ENCODE measurements at regions not wholly inside any gene's neighbourhood (a gene's known extent, or its start where the extent isn't known, plus 50 kb on each side); places are given as distances from the start of the nearest gene placed in this dataset.

- DNase-seq (peak; percentile 76 to 96), FAIRE-seq (no peak)
- peaks cover 0 to 4% (median 3%) of the 10 kb centered on the region in 3 donors for H3K27me3 ChIP-seq (ENCODE audit: control insufficient read depth in 3 of 3, insufficient read depth in 3 of 3, low read length in 3 of 3)
- no peak overlapping the region for H3K4me3 ChIP-seq (ENCODE audit: low read depth in 1 of 3, low read length in 3 of 3)
- no peaks in the 10 kb centered on the region for H3K9me3 ChIP-seq (ENCODE audit: control insufficient read depth in 2 of 2, insufficient read depth in 1 of 2, low read depth in 1 of 2, low read length in 1 of 2)
- H3K27ac ChIP-seq (ENCODE audit: low read depth in 1 of 3, low read length in 2 of 3): peak overlapping the region; percentile 67 to 95 (median 85)
- peaks cover 0 to 18% (median 6%) of the 10 kb centered on the region in 3 donors for H3K4me1 ChIP-seq (ENCODE audit: control insufficient read depth in 3 of 3, insufficient read depth in 2 of 3, low read depth in 1 of 3, low read length in 2 of 3)
- WGBS, 3 donors: 7 to 31% (median 16%) methylated on average over 11 of the region's 11 CpGs
- no peaks in the 10 kb centered on the region for H3K36me3 ChIP-seq (ENCODE audit: control insufficient read depth in 3 of 3, insufficient read depth in 2 of 3, low read depth in 1 of 3, low read length in 3 of 3)
These were observed 113.0 kb downstream of the TEX26 start for GRCh38 chr13:31045286-31046081.

GRCh38 chr13:31044364-31045285, 112.2 kb downstream of the TEX26 start:
- H3K36me3 ChIP-seq (ENCODE audit: control insufficient read depth in 3 of 3, insufficient read depth in 2 of 3, low read depth in 1 of 3, low read length in 3 of 3): no peaks in the 10 kb centered on the region
- FAIRE-seq: no peak
- WGBS, 3 donors: 10 to 23% (median 12%) methylated on average over 18 of the region's 18 CpGs
- no peaks in the 10 kb centered on the region for H3K9me3 ChIP-seq (ENCODE audit: control insufficient read depth in 2 of 2, insufficient read depth in 1 of 2, low read depth in 1 of 2, low read length in 1 of 2)
- H3K4me1 ChIP-seq (ENCODE audit: control insufficient read depth in 3 of 3, insufficient read depth in 2 of 3, low read depth in 1 of 3, low read length in 2 of 3): peaks cover 0 to 18% (median 6%) of the 10 kb centered on the region in 3 donors
- DNase-seq: peak; percentile 84 to 87
- H3K4me3 ChIP-seq (ENCODE audit: low read depth in 1 of 3, low read length in 3 of 3): no peak overlapping the region
- peaks cover 0 to 4% (median 3%) of the 10 kb centered on the region in 3 donors for H3K27me3 ChIP-seq (ENCODE audit: control insufficient read depth in 3 of 3, insufficient read depth in 3 of 3, low read length in 3 of 3)
- H3K27ac ChIP-seq (ENCODE audit: low read depth in 1 of 3, low read length in 2 of 3): peak overlapping the region; percentile 67 to 95 (median 85)

- H3K27me3 ChIP-seq (ENCODE audit: control insufficient read depth in 3 of 3, insufficient read depth in 3 of 3, low read length in 3 of 3): peaks cover 0 to 4% (median 3%) of the 10 kb centered on the region in 3 donors
- no peak for FAIRE-seq
- H3K36me3 ChIP-seq (ENCODE audit: control insufficient read depth in 3 of 3, insufficient read depth in 2 of 3, low read depth in 1 of 3, low read length in 3 of 3): no peaks in the 10 kb centered on the region
- H3K9me3 ChIP-seq (ENCODE audit: control insufficient read depth in 2 of 2, insufficient read depth in 1 of 2, low read depth in 1 of 2, low read length in 1 of 2): no peaks in the 10 kb centered on the region
- WGBS, 3 donors: 49 to 70% (median 56%) methylated on average over 16 of the region's 16 CpGs
- H3K27ac ChIP-seq (ENCODE audit: low read depth in 1 of 3, low read length in 2 of 3): no peak overlapping the region
- no peak overlapping the region for H3K4me3 ChIP-seq (ENCODE audit: low read depth in 1 of 3, low read length in 3 of 3)
- peaks cover 0 to 18% (median 6%) of the 10 kb centered on the region in 3 donors for H3K4me1 ChIP-seq (ENCODE audit: control insufficient read depth in 3 of 3, insufficient read depth in 2 of 3, low read depth in 1 of 3, low read length in 2 of 3)
- DNase-seq: peak in 1 of 2 donors; percentile 9
These were observed 111.5 kb downstream of the TEX26 start for GRCh38 chr13:31043957-31044356.

GRCh38 chr13:31042481-31043165, 110.2 kb downstream of the TEX26 start:
- WGBS, 3 donors: 81 to 88% (median 85%) methylated on average over 16 of the region's 16 CpGs
- no peak overlapping the region for H3K4me3 ChIP-seq (ENCODE audit: low read depth in 1 of 3, low read length in 3 of 3)
- H3K4me1 ChIP-seq (ENCODE audit: control insufficient read depth in 3 of 3, insufficient read depth in 2 of 3, low read depth in 1 of 3, low read length in 2 of 3): peaks cover 0 to 18% (median 6%) of the 10 kb centered on the region in 3 donors
- no peaks in the 10 kb centered on the region for H3K36me3 ChIP-seq (ENCODE audit: control insufficient read depth in 3 of 3, insufficient read depth in 2 of 3, low read depth in 1 of 3, low read length in 3 of 3)
- peaks cover 0 to 4% (median 3%) of the 10 kb centered on the region in 3 donors for H3K27me3 ChIP-seq (ENCODE audit: control insufficient read depth in 3 of 3, insufficient read depth in 3 of 3, low read length in 3 of 3)
- DNase-seq (no peak), FAIRE-seq (no peak)
- H3K27ac ChIP-seq (ENCODE audit: low read depth in 1 of 3, low read length in 2 of 3): no peak overlapping the region
- H3K9me3 ChIP-seq (ENCODE audit: control insufficient read depth in 2 of 2, insufficient read depth in 1 of 2, low read depth in 1 of 2, low read length in 1 of 2): no peaks in the 10 kb centered on the region

- Histone ChIP-seq H3K27me3 (ENCODE audit: control insufficient read depth in 3 of 3, insufficient read depth in 3 of 3, low read length in 3 of 3) (peaks cover 0 to 4% (median 3%) of the 10 kb centered on the region in 3 donors), H3K27ac (ENCODE audit: low read depth in 1 of 3, low read length in 2 of 3) (no peak overlapping the region), H3K4me1 (ENCODE audit: control insufficient read depth in 3 of 3, insufficient read depth in 2 of 3, low read depth in 1 of 3, low read length in 2 of 3) (peaks cover 0 to 18% (median 6%) of the 10 kb centered on the region in 3 donors), H3K36me3 (ENCODE audit: control insufficient read depth in 3 of 3, insufficient read depth in 2 of 3, low read depth in 1 of 3, low read length in 3 of 3) (no peaks in the 10 kb centered on the region), H3K4me3 (ENCODE audit: low read depth in 1 of 3, low read length in 3 of 3) (no peak overlapping the region), H3K9me3 (ENCODE audit: control insufficient read depth in 2 of 2, insufficient read depth in 1 of 2, low read depth in 1 of 2, low read length in 1 of 2) (no peaks in the 10 kb centered on the region)
- FAIRE-seq: no peak
- WGBS, 3 donors: 19 to 47% (median 25%) methylated on average over 3 of the region's 3 CpGs
- DNase-seq: no peak
These were observed 109.6 kb downstream of the TEX26 start for GRCh38 chr13:31042049-31042448.

- FAIRE-seq (no peak), DNase-seq (peak in 1 of 2 donors; percentile 3)
- Histone ChIP-seq H3K36me3 (ENCODE audit: control insufficient read depth in 3 of 3, insufficient read depth in 2 of 3, low read depth in 1 of 3, low read length in 3 of 3) (no peaks in the 10 kb centered on the region), H3K27me3 (ENCODE audit: control insufficient read depth in 3 of 3, insufficient read depth in 3 of 3, low read length in 3 of 3) (peaks cover 0 to 3% (median 3%) of the 10 kb centered on the region in 3 donors), H3K27ac (ENCODE audit: low read depth in 1 of 3, low read length in 2 of 3) (no peak overlapping the region), H3K4me1 (ENCODE audit: control insufficient read depth in 3 of 3, insufficient read depth in 2 of 3, low read depth in 1 of 3, low read length in 2 of 3) (no peaks in the 10 kb centered on the region), H3K9me3 (ENCODE audit: control insufficient read depth in 2 of 2, insufficient read depth in 1 of 2, low read depth in 1 of 2, low read length in 1 of 2) (no peaks in the 10 kb centered on the region), H3K4me3 (ENCODE audit: low read depth in 1 of 3, low read length in 3 of 3) (no peak overlapping the region)
- 58 to 75% (median 61%) methylated on average over 7 of the region's 7 CpGs for WGBS, 3 donors
These were observed 106.5 kb downstream of the TEX26 start for GRCh38 chr13:31038834-31039552.

- H3K27me3 ChIP-seq (ENCODE audit: control insufficient read depth in 3 of 3, insufficient read depth in 3 of 3, low read length in 3 of 3): peaks cover 0 to 3% (median 0%) of the 10 kb centered on the region in 3 donors
- H3K4me1 ChIP-seq (ENCODE audit: control insufficient read depth in 3 of 3, insufficient read depth in 2 of 3, low read depth in 1 of 3, low read length in 2 of 3): no peaks in the 10 kb centered on the region
- no peak overlapping the region for H3K4me3 ChIP-seq (ENCODE audit: low read depth in 1 of 3, low read length in 3 of 3)
- DNase-seq (no peak), FAIRE-seq (no peak)
- no peaks in the 10 kb centered on the region for H3K36me3 ChIP-seq (ENCODE audit: control insufficient read depth in 3 of 3, insufficient read depth in 2 of 3, low read depth in 1 of 3, low read length in 3 of 3)
- 86 to 93% (median 90%) methylated on average over 15 of the region's 15 CpGs for WGBS, 3 donors
- H3K27ac ChIP-seq (ENCODE audit: low read depth in 1 of 3, low read length in 2 of 3): no peak overlapping the region
- no peaks in the 10 kb centered on the region for H3K9me3 ChIP-seq (ENCODE audit: control insufficient read depth in 2 of 2, insufficient read depth in 1 of 2, low read depth in 1 of 2, low read length in 1 of 2)
These were observed 105.5 kb downstream of the TEX26 start for GRCh38 chr13:31037874-31038500.

Data from small intestine (tissue), 7 donors.